GM10266 (cell line): ENCODE measurements at regions not wholly inside any gene's neighbourhood (a gene's known extent, or its start where the extent isn't known, plus 50 kb on each side); places are given as distances from the start of the nearest gene placed in this dataset.

Source experiments
- DNase-seq: peaks from one replicate; pipeline ENCODE4 v3.0.0; 2012; ENCODE audit errors: extremely low spot score
- TF ChIP-seq, protein P1 (sequence below): IDR thresholded peaks from 2 replicates; pipeline ENCODE4 v1.5.1; 2012; ENCODE audit warnings: mild to moderate bottlenecking, low read depth; ENCODE audit not compliant: control insufficient read depth, insufficient read depth; ENCODE audit errors: missing control alignments

DNA sequence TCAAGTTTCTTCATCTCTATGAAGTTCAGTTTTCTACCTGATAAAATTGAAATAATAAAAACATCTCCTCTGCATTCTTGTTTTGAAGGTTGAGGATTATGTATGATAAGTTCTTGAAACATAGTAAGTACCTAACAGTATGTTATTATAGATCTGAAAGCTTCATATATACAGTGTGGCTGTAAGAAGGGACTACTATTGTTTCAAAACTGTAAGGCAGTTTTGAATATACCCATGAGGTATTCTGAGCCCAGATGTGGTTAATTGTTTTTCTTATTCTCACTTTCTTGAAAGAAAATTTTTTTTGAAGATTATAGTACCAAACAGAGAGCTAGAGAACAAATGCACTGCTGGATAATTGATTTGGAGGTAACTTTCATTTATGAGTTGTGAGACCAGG is 383.2 kb downstream of the CHSY3 start:
- TF ChIP-seq, protein P1, sequence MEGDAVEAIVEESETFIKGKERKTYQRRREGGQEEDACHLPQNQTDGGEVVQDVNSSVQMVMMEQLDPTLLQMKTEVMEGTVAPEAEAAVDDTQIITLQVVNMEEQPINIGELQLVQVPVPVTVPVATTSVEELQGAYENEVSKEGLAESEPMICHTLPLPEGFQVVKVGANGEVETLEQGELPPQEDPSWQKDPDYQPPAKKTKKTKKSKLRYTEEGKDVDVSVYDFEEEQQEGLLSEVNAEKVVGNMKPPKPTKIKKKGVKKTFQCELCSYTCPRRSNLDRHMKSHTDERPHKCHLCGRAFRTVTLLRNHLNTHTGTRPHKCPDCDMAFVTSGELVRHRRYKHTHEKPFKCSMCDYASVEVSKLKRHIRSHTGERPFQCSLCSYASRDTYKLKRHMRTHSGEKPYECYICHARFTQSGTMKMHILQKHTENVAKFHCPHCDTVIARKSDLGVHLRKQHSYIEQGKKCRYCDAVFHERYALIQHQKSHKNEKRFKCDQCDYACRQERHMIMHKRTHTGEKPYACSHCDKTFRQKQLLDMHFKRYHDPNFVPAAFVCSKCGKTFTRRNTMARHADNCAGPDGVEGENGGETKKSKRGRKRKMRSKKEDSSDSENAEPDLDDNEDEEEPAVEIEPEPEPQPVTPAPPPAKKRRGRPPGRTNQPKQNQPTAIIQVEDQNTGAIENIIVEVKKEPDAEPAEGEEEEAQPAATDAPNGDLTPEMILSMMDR: no peak
- DNase-seq: no peak

DNA sequence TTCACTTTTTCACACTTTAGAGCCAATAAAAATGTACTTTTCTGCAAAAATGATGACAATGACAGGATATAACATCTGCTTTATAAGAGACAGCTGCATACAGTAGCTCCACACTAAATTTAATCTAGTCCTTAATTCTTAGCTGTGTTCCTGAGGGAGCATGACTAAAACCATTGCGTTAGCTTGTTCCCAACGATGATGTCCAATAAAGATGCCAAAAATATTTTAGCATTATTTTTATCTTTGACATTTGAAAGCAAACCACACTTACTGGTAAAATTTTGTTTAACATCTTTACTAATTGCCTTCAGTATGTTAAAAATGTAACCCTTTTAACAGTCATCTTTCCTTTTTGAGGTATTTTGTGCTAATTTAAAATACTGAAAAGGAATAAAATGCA is 382.7 kb downstream of the CHSY3 start:
- no peak for DNase-seq
- TF ChIP-seq, protein P1: no peak

DNA sequence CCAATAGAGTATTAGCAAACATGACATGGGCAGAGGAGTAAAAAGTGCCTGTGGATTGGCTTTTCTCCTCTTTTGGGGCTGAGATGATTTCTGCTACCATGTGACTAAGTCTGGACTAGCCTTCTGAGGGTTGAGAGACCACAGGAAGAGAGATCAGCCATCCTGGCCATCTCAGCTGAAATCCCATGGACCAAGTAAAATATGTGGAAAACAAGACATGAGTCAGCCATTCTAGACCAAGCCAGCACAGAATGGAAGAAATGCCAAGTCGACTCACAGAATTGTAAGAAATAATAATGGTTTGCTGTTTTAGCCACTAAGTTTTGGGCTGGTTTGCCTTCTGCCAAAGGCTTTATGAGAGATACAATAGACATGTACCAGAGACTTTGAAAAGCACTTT is 377.8 kb downstream of the CHSY3 start:
- no peak for DNase-seq
- TF ChIP-seq, protein P1: no peak

DNA sequence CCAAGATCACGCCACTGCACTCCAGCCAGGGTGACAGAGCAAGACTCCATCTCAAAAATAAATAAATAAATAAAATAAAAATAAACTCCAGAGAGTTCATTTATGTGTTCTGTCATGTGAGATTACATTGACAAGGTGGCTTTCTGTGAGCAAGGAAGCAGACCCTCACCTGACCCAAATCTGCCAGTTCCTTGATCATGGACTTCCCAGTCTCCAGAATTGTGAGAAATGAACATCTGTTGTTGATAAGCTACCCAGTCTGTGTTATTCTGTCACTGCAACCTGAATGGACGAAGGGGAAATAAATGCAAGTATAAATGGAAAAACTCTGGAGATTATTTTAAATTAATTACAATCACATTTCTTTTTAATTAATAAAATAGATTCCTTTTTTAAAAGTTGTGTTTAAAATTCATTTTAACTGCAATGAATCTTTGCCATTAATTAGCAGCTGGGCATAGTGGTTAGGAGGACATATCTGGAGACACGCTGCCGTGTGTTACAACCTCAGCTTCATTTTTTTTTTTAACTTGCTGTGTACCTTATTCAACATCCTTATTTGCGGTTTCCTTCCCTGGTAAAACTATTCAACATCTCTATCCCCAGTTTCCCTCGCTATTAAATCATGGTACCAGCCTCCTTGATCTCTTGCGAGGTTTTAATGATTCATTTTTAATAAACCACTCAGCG is 376.4 kb downstream of the CHSY3 start:
- TF ChIP-seq, protein P1: no peak
- no peak for DNase-seq

DNA sequence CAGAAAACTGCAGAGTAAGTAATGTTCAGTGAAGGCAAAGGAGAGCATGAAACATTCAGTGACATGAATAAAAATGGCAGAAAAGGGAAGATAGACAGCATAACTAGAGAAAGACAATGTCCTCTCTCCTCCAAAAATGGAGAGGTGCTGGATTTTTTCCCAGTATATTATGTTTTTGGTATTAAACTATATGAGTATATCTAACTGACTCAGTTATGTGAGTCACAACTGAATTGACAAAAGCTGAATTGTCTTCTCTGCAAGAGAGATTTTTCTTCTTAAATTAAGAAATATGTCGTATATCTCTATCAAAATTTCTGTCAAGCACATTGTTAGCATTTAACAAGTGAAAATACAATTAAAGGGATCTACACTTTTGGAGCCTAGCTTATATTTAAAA is 375.1 kb downstream of the CHSY3 start:
- TF ChIP-seq, protein P1: no peak
- no peak for DNase-seq

DNA sequence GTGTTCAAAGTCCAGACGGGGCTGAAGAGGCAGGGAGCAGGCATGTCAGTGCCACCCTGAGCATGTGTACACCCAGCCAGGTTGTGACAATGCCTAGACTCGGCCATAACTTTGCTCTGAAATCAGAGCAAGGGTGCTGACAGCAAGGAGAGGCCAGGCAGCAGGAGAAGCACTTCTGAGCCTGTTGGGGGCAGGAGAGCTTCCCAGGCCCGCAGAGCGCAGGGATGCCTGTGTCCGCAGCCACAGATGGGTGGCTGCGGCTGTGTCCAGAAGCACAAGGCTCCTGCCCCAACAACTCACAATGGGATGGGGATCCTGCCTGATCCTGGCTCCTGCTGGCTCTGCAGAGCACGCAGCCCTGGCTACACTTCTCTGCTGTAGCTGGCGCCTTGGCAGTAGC is 373.9 kb downstream of the CHSY3 start:
- no peak for DNase-seq
- TF ChIP-seq, protein P1: no peak

DNA sequence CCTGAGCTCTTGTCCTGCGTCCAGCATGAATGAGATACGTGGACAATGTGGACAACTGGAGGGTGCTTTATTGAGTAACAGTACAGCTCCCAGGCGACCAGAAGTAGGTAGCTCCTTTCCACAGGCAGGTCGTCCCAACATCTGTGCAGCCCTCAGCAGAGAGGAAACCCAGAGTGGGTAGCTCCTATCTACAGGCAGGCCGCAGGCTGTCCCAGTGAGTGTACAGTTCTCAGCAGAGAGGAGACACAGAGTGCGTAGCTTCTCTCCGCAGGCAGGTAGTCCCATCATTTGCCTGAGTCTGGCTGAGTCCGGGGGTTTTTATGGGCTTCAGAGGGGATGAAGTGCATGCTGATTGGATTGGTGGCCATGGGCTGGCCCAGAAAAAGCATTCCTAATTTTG is 373.3 kb downstream of the CHSY3 start:
- DNase-seq: no peak
- TF ChIP-seq, protein P1: no peak
